ENCODE measurements at regions not wholly inside any gene's neighbourhood (a gene's known extent, or its start where the extent isn't known, plus 50 kb on each side); places are given as distances from the start of the nearest gene placed in this dataset.

DNA sequence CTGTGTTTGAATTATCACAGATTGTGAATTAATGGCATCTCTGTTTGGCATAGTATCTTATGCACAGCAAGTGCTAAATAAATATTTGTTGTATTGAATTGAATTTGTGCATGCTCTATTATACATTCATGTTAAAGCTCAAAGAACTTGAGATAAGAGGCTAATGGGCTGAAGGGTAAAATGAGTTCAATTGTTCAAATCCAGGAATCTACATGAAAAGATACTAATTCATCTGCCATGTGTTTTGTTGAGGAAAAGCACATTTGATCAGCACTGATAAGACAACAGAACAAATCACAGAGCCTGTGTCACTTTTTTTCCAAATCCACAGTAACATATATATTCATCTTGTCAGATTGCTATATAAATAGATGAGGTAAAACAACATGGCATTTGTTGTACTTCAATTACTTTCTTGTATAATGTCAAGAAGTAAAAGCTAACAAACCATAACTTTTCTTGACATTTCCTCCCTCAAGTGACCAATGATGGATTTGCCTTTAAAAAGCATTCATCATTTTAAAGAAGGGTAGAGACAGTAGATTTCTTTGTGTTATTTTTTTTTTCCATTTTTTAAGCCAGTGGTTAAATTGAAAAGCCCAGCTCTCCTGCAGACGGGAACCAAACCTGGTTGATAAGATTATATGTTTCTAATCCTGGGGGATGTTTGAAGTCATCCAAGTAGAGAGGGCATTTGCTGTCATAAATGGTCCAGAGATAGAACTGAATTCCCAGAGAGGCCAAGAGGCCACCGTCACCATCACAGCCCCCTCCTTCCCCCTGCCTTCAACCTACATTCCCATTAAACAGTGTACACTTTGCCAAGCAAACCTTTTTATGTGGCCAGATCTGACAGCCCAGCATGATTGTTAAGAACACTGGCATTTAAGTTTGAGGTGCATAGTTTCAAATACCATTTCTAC lies 123.0 kb downstream of the CHD9NB start (continued):
- TF ChIP-seq, protein P1, sequence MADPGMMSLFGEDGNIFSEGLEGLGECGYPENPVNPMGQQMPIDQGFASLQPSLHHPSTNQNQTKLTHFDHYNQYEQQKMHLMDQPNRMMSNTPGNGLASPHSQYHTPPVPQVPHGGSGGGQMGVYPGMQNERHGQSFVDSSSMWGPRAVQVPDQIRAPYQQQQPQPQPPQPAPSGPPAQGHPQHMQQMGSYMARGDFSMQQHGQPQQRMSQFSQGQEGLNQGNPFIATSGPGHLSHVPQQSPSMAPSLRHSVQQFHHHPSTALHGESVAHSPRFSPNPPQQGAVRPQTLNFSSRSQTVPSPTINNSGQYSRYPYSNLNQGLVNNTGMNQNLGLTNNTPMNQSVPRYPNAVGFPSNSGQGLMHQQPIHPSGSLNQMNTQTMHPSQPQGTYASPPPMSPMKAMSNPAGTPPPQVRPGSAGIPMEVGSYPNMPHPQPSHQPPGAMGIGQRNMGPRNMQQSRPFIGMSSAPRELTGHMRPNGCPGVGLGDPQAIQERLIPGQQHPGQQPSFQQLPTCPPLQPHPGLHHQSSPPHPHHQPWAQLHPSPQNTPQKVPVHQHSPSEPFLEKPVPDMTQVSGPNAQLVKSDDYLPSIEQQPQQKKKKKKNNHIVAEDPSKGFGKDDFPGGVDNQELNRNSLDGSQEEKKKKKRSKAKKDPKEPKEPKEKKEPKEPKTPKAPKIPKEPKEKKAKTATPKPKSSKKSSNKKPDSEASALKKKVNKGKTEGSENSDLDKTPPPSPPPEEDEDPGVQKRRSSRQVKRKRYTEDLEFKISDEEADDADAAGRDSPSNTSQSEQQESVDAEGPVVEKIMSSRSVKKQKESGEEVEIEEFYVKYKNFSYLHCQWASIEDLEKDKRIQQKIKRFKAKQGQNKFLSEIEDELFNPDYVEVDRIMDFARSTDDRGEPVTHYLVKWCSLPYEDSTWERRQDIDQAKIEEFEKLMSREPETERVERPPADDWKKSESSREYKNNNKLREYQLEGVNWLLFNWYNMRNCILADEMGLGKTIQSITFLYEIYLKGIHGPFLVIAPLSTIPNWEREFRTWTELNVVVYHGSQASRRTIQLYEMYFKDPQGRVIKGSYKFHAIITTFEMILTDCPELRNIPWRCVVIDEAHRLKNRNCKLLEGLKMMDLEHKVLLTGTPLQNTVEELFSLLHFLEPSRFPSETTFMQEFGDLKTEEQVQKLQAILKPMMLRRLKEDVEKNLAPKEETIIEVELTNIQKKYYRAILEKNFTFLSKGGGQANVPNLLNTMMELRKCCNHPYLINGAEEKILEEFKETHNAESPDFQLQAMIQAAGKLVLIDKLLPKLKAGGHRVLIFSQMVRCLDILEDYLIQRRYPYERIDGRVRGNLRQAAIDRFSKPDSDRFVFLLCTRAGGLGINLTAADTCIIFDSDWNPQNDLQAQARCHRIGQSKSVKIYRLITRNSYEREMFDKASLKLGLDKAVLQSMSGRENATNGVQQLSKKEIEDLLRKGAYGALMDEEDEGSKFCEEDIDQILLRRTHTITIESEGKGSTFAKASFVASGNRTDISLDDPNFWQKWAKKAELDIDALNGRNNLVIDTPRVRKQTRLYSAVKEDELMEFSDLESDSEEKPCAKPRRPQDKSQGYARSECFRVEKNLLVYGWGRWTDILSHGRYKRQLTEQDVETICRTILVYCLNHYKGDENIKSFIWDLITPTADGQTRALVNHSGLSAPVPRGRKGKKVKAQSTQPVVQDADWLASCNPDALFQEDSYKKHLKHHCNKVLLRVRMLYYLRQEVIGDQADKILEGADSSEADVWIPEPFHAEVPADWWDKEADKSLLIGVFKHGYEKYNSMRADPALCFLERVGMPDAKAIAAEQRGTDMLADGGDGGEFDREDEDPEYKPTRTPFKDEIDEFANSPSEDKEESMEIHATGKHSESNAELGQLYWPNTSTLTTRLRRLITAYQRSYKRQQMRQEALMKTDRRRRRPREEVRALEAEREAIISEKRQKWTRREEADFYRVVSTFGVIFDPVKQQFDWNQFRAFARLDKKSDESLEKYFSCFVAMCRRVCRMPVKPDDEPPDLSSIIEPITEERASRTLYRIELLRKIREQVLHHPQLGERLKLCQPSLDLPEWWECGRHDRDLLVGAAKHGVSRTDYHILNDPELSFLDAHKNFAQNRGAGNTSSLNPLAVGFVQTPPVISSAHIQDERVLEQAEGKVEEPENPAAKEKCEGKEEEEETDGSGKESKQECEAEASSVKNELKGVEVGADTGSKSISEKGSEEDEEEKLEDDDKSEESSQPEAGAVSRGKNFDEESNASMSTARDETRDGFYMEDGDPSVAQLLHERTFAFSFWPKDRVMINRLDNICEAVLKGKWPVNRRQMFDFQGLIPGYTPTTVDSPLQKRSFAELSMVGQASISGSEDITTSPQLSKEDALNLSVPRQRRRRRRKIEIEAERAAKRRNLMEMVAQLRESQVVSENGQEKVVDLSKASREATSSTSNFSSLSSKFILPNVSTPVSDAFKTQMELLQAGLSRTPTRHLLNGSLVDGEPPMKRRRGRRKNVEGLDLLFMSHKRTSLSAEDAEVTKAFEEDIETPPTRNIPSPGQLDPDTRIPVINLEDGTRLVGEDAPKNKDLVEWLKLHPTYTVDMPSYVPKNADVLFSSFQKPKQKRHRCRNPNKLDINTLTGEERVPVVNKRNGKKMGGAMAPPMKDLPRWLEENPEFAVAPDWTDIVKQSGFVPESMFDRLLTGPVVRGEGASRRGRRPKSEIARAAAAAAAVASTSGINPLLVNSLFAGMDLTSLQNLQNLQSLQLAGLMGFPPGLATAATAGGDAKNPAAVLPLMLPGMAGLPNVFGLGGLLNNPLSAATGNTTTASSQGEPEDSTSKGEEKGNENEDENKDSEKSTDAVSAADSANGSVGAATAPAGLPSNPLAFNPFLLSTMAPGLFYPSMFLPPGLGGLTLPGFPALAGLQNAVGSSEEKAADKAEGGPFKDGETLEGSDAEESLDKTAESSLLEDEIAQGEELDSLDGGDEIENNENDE (IDR thresholded peaks at IDR 0.05; ENCODE audit: insufficient replicate concordance, low read length), result no peak
